BLaER1 treated with 17β-estradiol and CSF1 and Interleukin-3, amounts not matched to agents 10 nM and 100 nM (cell line): ENCODE measurements at regions not wholly inside any gene's neighbourhood (a gene's known extent, or its start where the extent isn't known, plus 50 kb on each side); places are given as distances from the start of the nearest gene placed in this dataset.

Experiments
- H3K27ac ChIP-seq, 11 experiments: shearing (Covaris generic); formaldehyde crosslinking; 2 replicates each; pipeline ENCODE4 v1.8.1; 2022
- H3K27me3 ChIP-seq, 11 experiments: shearing (Covaris generic); formaldehyde crosslinking; 2 replicates each; pipeline ENCODE4 v1.8.1; 2022
- H3K36me3 ChIP-seq, 11 experiments: shearing (Covaris generic); formaldehyde crosslinking; 2 replicates each; pipeline ENCODE4 v1.8.1; 2022
- H3K4me1 ChIP-seq, 10 experiments: shearing (Covaris generic); formaldehyde crosslinking; 2 replicates each; pipeline ENCODE4 v1.8.1; 2022
- H3K4me2 ChIP-seq, 11 experiments: shearing (Covaris generic); formaldehyde crosslinking; 2 replicates each; pipeline ENCODE4 v1.8.1; 2022
- H3K4me3 ChIP-seq, 10 experiments: shearing (Covaris generic); formaldehyde crosslinking; 2 replicates each; pipeline ENCODE4 v1.8.1; 2022
- H3K9ac ChIP-seq, 11 experiments: shearing (Covaris generic); formaldehyde crosslinking; 2 replicates each; pipeline ENCODE4 v1.8.1; 2022
- H3K9me3 ChIP-seq, 11 experiments: shearing (Covaris generic); formaldehyde crosslinking; replicated peaks in 1 of 11; 2 replicates each; pipeline ENCODE4 v1.8.1; 2022
- H4K20me1 ChIP-seq, 11 experiments: shearing (Covaris generic); formaldehyde crosslinking; 2 replicates each; pipeline ENCODE4 v1.8.1; 2022
- Cebpa-rat ChIP-seq, 11 experiments: shearing (Covaris generic); IDR thresholded peaks; 2 replicates each; pipeline ENCODE4 v1.8.1; 2022

DNA sequence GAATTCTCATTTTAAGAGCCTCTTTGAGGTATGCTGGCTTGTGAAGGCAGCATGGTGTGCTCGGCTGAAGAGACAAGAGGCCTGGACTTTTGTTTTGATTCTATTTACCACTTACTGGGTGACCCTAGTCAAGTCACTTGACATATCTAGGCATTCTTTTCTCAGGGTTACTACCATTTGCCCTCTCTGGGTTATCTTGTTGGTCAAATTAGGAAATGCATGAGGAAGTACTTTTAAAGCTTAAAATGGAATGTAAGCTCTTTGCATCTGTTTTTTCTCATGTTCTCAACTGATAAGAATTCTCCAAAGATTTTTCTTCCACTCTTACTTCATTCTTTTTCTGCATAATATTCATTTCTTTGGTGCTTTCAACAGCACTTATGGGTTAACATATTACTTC lies 173.1 kb downstream of the PLK2 start:
- H3K9me3 ChIP-seq = no peaks in the 10 kb centered on the region
- H3K4me2 ChIP-seq = no peak overlapping the region
- no peaks in the 10 kb centered on the region for H3K27me3 ChIP-seq
- H3K4me1 ChIP-seq = no peaks in the 10 kb centered on the region
- H3K27ac ChIP-seq = no peak overlapping the region
- no peak overlapping the region for H3K4me3 ChIP-seq
- no peaks in the 10 kb centered on the region for H3K36me3 ChIP-seq
- H3K9ac ChIP-seq = no peak overlapping the region
- no peaks in the 10 kb centered on the region for H4K20me1 ChIP-seq
- TF ChIP-seq Cebpa-rat (IDR thresholded peaks at IDR 0.05) = no peak

DNA sequence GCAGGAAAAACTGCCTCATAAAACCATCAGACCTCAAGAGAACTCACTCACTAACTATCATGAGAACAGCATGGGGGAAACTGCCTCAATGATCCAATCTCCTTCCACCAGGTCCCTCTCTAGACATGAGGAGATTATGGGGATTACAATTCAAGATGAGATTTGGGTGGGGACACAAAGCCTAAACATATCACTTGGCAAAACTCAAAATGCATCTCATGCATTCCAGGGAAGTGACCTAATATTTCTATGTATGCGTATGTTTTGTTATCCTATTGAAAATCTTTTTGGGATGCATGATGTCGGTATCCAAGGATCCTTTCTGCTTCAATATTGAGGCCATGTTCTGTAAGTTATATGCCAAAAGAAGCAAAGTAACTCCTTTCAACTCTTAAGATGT lies 174.0 kb downstream of the PLK2 start:
- no peak overlapping the region for H3K27ac ChIP-seq
- no peaks in the 10 kb centered on the region for H4K20me1 ChIP-seq
- no peaks in the 10 kb centered on the region for H3K4me1 ChIP-seq
- H3K4me2 ChIP-seq = no peak overlapping the region
- H3K36me3 ChIP-seq = no peaks in the 10 kb centered on the region
- no peaks in the 10 kb centered on the region for H3K9me3 ChIP-seq
- no peaks in the 10 kb centered on the region for H3K27me3 ChIP-seq
- H3K4me3 ChIP-seq = no peak overlapping the region
- TF ChIP-seq Cebpa-rat (IDR thresholded peaks at IDR 0.05) = no peak
- no peak overlapping the region for H3K9ac ChIP-seq

DNA sequence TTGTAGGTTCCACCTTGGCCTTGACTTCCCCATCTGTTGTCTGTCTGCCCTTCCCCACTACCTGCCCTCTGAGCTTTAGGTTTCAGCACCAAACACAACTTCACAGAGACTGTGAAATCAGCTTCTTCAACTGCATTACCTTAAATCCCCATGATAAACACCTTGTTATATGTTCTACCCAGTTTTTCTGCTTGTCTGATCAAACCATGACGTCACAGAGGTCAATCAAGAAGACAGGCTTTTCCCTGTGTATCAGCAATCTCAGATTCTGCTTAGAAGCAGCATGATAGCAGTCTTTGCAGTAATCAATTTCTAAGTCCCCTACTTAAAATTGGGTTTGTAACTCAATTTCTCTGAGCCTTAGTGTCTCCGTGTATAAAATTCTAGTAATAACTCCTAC lies 175.0 kb downstream of the PLK2 start:
- TF ChIP-seq Cebpa-rat (IDR thresholded peaks at IDR 0.05) = no peak
- Histone ChIP-seq H3K4me2 (no peak overlapping the region), H3K9me3 (no peaks in the 10 kb centered on the region), H4K20me1 (no peaks in the 10 kb centered on the region), H3K4me3 (no peak overlapping the region), H3K9ac (no peak overlapping the region), H3K27ac (no peak overlapping the region), H3K4me1 (no peaks in the 10 kb centered on the region), H3K36me3 (no peaks in the 10 kb centered on the region), H3K27me3 (no peaks in the 10 kb centered on the region)

DNA sequence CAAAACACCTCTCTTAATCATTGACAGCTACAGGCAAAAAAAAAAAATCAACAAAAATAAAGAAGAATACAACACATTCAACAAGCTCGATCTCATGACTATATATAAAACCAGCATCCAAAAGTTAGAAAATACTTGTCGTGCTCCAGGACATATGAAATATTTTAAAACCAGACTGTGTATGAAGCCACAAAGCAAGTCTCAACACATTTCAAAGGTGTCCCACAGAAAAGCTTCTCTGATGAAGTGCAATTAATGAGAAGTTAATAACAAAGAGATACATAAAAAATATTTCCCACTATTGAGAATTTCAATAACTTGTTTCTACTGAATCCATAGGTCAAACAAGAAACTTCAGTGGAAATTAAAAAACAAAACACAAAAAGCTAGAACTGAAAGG lies 178.7 kb downstream of the PLK2 start:
- TF ChIP-seq Cebpa-rat (IDR thresholded peaks at IDR 0.05) = no peak

DNA sequence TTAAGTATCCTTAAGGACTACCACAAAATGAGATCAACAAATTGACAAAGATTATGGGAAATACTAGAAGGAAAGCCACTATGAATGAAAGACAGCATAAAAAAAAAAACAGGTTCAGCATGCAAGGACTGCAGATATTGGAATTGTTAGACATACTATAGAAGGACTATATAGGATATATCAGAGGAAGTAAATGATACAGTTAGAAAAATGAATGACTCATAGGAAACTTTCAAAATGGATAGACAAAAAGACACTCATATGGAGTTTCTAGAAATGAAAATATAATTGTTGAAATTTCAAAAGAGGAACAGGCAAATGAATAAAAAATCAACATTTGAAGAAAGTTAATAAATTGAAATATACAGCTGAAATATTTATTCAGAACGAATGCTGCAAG lies 180.6 kb downstream of the PLK2 start:
- Histone ChIP-seq H3K4me2 (no peak overlapping the region), H3K9me3 (no peaks in the 10 kb centered on the region), H3K4me1 (no peaks in the 10 kb centered on the region), H4K20me1 (no peaks in the 10 kb centered on the region), H3K36me3 (no peaks in the 10 kb centered on the region), H3K9ac (no peak overlapping the region), H3K4me3 (no peak overlapping the region), H3K27me3 (no peaks in the 10 kb centered on the region), H3K27ac (no peak overlapping the region)
- TF ChIP-seq Cebpa-rat (IDR thresholded peaks at IDR 0.05) = no peak

More for the DNA sequence above, 178.7 kb downstream of the PLK2 start:
- H3K36me3 ChIP-seq = no peaks in the 10 kb centered on the region
- H3K27me3 ChIP-seq = no peaks in the 10 kb centered on the region
- no peak overlapping the region for H3K4me3 ChIP-seq
- no peak overlapping the region for H3K27ac ChIP-seq
- H4K20me1 ChIP-seq = no peaks in the 10 kb centered on the region
- no peak overlapping the region for H3K9ac ChIP-seq
- no peak overlapping the region for H3K4me2 ChIP-seq
- H3K9me3 ChIP-seq = no peaks in the 10 kb centered on the region
- H3K4me1 ChIP-seq = no peaks in the 10 kb centered on the region

DNA sequence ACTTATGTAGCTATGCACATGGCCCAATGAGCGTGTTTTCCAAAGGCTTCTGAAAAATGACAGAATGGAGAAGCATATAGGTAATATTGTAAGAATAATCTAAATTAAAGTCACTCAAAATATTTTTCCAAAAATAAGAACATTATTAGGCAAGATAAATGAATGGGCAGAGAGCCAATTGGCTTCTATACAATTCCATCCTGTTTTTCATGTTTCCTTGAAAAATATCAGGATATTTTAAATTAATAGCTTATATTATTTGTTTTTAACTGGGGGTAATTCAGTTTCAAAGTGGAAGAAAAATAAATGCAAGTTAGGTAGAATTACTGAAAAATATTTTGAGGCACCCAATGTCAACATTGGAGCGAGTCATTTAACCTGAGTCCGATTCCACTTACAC lies 183.5 kb downstream of the PLK2 start:
- H3K9ac ChIP-seq = no peak overlapping the region

DNA sequence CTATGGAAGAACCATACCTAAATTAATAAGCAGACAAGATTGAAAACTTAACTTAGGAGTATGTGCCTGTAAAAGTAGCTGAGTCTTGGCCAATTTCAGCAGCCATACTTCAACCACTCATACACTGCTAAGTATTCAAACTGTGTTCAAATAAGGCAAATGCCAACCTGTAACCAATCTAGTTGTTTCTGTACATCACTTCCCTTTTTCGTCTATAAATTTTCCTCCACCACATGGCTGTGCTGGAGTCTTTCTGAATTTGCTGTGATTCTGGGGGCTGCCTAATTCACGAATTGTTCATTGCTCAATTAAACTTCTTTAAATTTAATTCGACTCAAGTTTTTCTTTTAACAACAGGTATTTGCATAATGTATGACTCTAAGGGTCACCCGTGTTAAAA lies 184.4 kb downstream of the PLK2 start:
- no peak overlapping the region for H3K27ac ChIP-seq
- no peak overlapping the region for H3K9ac ChIP-seq
- no peaks in the 10 kb centered on the region for H4K20me1 ChIP-seq
- H3K4me1 ChIP-seq = no peaks in the 10 kb centered on the region
- H3K4me3 ChIP-seq = no peak overlapping the region
- H3K4me2 ChIP-seq = no peak overlapping the region
- H3K27me3 ChIP-seq = no peaks in the 10 kb centered on the region
- no peaks in the 10 kb centered on the region for H3K36me3 ChIP-seq
- no peaks in the 10 kb centered on the region for H3K9me3 ChIP-seq
- no peak for TF ChIP-seq Cebpa-rat (IDR thresholded peaks at IDR 0.05)

More for the DNA sequence above, 183.5 kb downstream of the PLK2 start:
- H3K4me3 ChIP-seq = no peak overlapping the region
- no peaks in the 10 kb centered on the region for H3K4me1 ChIP-seq
- no peak overlapping the region for H3K27ac ChIP-seq
- no peaks in the 10 kb centered on the region for H3K27me3 ChIP-seq
- no peaks in the 10 kb centered on the region for H4K20me1 ChIP-seq
- TF ChIP-seq Cebpa-rat (IDR thresholded peaks at IDR 0.05) = no peak
- no peaks in the 10 kb centered on the region for H3K9me3 ChIP-seq
- no peaks in the 10 kb centered on the region for H3K36me3 ChIP-seq
- no peak overlapping the region for H3K4me2 ChIP-seq

DNA sequence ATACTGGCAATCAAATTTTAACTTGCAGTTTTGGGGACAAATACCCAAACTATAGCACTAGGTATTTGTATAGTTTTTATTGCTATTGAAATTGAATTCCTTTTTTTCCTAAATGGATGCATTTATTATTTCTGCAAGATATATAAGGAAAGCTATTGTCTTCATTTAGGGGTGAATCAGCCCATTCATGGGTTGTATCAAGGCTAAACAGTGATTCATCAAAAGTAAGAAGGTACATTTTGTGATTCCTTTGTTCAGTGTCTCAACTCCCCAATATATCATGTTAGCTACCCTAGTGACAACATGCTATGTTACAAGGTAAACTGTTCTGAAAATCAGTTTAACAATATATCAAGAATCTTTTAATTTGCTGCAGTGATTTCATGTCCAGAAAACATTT lies 185.7 kb downstream of the PLK2 start:
- H3K36me3 ChIP-seq = no peaks in the 10 kb centered on the region
- H3K9me3 ChIP-seq = no peaks in the 10 kb centered on the region
- H4K20me1 ChIP-seq = no peaks in the 10 kb centered on the region
- no peaks in the 10 kb centered on the region for H3K4me1 ChIP-seq
- TF ChIP-seq Cebpa-rat (IDR thresholded peaks at IDR 0.05) = no peak
- H3K9ac ChIP-seq = no peak overlapping the region
- no peak overlapping the region for H3K27ac ChIP-seq
- H3K4me2 ChIP-seq = no peak overlapping the region
- no peak overlapping the region for H3K4me3 ChIP-seq
- H3K27me3 ChIP-seq = no peaks in the 10 kb centered on the region

DNA sequence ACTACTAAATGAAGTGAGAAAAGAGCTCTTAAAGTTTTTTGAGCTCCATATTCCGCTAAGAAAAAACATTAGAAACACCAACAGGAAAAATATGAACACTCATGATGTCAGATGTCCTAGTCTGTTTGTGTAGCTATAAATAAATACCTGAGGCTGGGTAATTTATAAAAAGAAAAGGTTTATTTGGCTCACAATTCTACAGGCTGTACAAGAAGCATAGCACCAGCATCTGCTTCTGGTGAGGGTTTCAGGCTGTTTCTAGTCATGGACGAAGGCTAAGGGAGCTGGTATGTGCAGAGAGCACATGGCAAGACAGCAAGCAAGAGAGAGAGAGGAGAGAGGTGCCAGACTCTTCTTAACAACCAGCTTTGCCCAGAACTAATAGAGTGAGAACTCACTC lies 186.2 kb downstream of the PLK2 start:
- Histone ChIP-seq H3K4me1 (no peaks in the 10 kb centered on the region), H3K36me3 (no peaks in the 10 kb centered on the region), H3K9ac (no peak overlapping the region), H4K20me1 (no peaks in the 10 kb centered on the region), H3K27ac (no peak overlapping the region), H3K4me3 (no peak overlapping the region), H3K27me3 (no peaks in the 10 kb centered on the region), H3K9me3 (no peaks in the 10 kb centered on the region), H3K4me2 (no peak overlapping the region)
- no peak for TF ChIP-seq Cebpa-rat (IDR thresholded peaks at IDR 0.05)

DNA sequence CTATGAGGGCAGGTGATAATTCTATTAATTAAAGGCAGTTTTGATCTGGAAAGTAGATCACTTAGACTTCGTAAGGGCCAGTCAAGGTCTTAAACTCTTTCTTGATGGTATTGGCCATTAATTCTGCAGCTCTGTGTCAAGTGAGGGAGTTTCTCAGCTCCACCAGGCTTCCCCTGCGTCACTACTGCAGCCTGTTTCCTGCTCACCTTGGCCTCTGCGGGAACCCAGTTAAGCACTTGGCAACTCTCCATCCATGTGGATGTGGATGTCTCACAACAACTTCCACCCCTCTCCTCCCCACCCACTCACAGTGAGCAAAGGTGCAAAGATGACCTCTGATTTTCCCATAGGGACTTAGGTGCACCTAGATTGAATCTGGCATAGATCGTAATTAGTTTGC lies 191.6 kb downstream of the PLK2 start:
- Histone ChIP-seq H3K4me3 (no peak overlapping the region), H3K27me3 (no peaks in the 10 kb centered on the region), H3K36me3 (no peaks in the 10 kb centered on the region), H3K4me1 (no peaks in the 10 kb centered on the region), H3K9me3 (no peaks in the 10 kb centered on the region), H3K9ac (no peak overlapping the region), H3K4me2 (no peak overlapping the region), H3K27ac (no peak overlapping the region), H4K20me1 (no peaks in the 10 kb centered on the region)
- TF ChIP-seq Cebpa-rat (IDR thresholded peaks at IDR 0.05) = no peak

DNA sequence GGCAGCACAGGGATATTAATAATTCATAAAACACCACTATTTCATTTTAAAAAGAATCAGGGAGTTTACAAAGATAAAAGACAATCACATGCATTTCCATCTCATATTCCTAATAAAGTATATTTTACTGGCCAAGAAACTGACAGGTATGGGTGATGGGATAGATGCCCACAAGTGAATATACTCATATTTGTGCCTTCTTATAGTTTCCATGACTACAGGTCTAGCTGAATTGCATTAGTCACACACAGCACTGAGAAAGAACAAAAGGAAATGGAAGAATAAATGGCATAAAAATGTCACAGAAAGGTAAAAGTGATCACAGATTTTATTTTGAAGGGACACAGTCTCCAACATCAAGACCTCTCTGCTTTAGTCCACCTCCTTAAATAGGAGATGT lies 193.5 kb downstream of the PLK2 start:
- Histone ChIP-seq H3K27ac (no peak overlapping the region), H3K9me3 (no peaks in the 10 kb centered on the region), H3K27me3 (no peaks in the 10 kb centered on the region), H4K20me1 (no peaks in the 10 kb centered on the region), H3K36me3 (no peaks in the 10 kb centered on the region), H3K4me2 (no peak overlapping the region), H3K9ac (no peak overlapping the region), H3K4me1 (no peaks in the 10 kb centered on the region), H3K4me3 (no peak overlapping the region)
- no peak for TF ChIP-seq Cebpa-rat (IDR thresholded peaks at IDR 0.05)
